ENCODE measurements at regions not wholly inside any gene's neighbourhood (a gene's known extent, or its start where the extent isn't known, plus 50 kb on each side); places are given as distances from the start of the nearest gene placed in this dataset.

GRCh38 chr5:38615042-38615441, 58.6 kb upstream of the LIFR start:
- TF ChIP-seq CTCF (IDR thresholded peaks at IDR 0.05; ENCODE audit: extremely low read depth in 1 of 2, insufficient read depth in 1 of 2, low read depth in 1 of 2, low read length in 2 of 2) (no peak), POLR2A (IDR thresholded peaks at IDR 0.05; ENCODE audit: low read depth, low read length) (no peak), EZH2 (IDR thresholded peaks at IDR 0.05; ENCODE audit: borderline replicate concordance, low read depth, low read length, severe bottlenecking) (no peak), MAX (IDR thresholded peaks at IDR 0.05; ENCODE audit: insufficient read depth, insufficient read length) (no peak), POLR2AphosphoS5 (IDR thresholded peaks at IDR 0.05; ENCODE audit: insufficient read depth, low read depth, low read length) (no peak), JUN (IDR thresholded peaks at IDR 0.05; ENCODE audit: borderline replicate concordance, insufficient read depth, insufficient read length, low read depth) (no peak)
